GM21576 (cell line): ENCODE measurements at regions not wholly inside any gene's neighbourhood (a gene's known extent, or its start where the extent isn't known, plus 50 kb on each side); places are given as distances from the start of the nearest gene placed in this dataset.
"Not testable (repeated sequence)": the region's sequence is repeated elsewhere in the genome, so short reads cannot be mapped to it uniquely, and the experiment has no call there.

Experiments used
- ATAC-seq: cut with Tn5 transposase; IDR thresholded peaks from one replicate; pipeline ENCODE4 v1.9.1; 2021; ENCODE audit warnings: mild to moderate bottlenecking, moderate library complexity; ENCODE audit not compliant: unreplicated experiment

GRCh38 chr11:112534208-112534607, 273.5 kb upstream of the PLET1 start:
- no peak for ATAC-seq

- no peak for ATAC-seq
These were observed 276.4 kb upstream of the PLET1 start for GRCh38 chr11:112537026-112537425.

GRCh38 chr11:112537846-112538330, 277.2 kb upstream of the PLET1 start:
- ATAC-seq = no peak

GRCh38 chr11:112538534-112539280, 278.0 kb upstream of the PLET1 start:
- no peak for ATAC-seq

DNA sequence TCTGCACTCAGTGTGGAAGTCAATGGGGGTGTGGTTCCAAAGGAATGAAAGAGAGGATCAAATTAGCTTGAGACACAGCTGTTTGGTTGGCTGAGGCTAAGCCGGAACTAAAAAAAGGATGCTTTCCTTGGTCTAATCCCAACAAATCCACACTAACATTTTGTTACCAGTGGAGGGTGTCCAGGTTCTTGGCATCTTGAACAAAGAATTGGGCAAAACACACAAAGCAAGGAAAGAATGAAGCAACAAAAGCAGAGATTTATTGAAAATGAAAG, 278.6 kb upstream of the PLET1 start:
- not testable (repeated sequence) for ATAC-seq

GRCh38 chr11:112539741-112540140, 279.1 kb upstream of the PLET1 start:
- ATAC-seq = no peak

DNA sequence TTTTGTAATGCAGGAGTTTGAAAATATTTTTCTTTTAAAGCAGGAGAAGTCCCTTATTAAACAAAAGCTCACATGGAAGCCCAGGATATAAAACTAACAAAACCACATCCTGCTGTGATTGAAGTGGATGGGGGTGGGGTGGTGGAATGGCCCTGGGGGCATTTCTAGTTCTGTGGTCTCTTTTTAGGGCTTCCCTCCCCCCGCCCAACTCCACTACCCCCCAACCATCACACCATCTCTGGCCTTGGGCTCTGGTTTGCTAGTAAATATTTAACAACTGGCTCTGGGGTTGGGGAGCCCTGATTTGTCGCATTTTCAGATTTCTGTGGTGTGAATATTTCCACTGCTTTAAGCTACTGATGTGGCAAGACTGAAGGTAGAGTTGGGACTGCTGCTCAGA, 279.6 kb upstream of the PLET1 start:
- ATAC-seq = no peak

- ATAC-seq = no peak
These were observed 280.7 kb upstream of the PLET1 start for GRCh38 chr11:112541140-112542046.

DNA sequence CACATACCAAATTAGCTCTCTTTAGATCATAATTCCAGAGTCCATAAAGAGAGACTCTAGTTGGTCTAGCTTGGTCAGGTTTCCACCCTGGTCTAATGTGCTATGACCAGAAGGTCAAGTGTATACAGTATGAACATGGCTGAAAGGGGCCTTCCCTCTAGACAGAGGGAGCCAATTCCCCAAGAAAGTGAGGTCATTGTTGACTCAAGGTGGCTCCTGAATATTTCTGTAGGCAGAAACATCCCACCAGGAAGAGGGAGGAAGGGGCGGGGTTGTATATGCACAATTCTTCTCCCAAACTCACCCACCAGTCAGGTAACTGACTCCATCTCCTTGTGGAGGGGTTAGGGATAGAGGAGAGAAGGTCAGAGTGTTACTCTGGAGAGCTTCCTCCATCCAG, 281.8 kb upstream of the PLET1 start:
- no peak for ATAC-seq

DNA sequence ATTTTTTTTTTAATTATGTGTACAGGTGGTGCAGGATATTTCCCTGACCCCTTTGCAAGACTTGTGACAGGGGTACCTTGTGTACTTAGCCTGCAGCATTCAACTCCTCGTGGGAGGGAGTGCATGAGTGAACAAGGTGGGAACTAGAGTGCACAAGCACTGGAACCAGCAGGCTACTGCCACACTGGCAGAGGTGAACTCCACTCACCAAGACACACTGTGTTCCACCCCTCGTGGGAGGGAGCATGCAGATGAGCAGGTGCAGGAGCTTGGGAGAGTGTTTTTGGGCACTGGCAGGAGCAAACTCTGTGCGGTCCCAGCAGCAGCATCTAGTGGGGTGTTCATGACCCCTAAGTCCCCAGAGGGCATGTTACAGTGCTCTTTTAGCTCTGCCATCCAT, 282.7 kb upstream of the PLET1 start:
- ATAC-seq = no peak

GRCh38 chr11:112548641-112549040, 288.0 kb upstream of the PLET1 start:
- no peak for ATAC-seq

GRCh38 chr11:112553205-112553731, 292.6 kb upstream of the PLET1 start:
- ATAC-seq = no peak

GRCh38 chr11:112554586-112554985, 293.9 kb upstream of the PLET1 start:
- ATAC-seq = no peak

DNA sequence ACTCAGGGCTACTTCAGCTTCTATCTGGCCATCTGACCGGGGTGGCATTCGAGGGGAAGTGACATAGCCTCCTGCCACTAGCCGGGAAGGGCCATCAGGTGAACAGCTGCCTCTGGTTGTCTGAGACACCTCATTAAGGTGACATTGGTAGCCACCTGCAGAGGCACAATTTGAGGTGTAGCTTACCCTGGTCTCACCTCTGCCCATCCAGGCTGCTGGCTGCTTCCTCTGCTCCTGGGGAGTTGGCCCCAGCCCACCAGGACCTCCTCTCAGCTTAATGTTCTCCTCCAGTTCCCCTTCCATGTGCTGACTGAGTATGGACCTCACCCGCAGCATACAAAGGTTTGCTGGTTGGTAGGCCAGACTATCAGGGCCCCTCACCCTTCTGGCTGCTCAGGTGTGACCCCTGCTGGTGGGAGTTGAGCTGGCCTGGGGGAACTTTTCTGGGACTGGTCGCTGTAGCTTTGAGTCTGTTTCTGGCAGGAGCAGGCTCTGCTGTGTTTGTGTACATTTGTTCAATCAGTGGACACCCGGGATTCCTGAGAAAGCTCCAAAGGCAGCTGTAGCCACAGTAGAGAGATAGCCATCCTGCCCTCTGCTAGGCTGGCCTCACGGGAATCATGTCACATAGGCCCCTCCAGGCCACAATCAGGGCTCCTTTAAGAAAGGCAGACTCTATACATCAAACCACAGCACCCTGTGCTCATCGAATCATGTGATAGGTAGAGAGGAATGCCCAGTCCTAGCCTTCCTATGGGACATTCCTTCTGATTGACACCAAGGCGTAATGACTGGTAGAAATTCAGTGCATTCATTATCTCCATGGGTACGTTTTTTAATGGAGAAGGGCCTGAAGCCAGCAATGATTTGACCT, 295.1 kb upstream of the PLET1 start:
- ATAC-seq = no peak

DNA sequence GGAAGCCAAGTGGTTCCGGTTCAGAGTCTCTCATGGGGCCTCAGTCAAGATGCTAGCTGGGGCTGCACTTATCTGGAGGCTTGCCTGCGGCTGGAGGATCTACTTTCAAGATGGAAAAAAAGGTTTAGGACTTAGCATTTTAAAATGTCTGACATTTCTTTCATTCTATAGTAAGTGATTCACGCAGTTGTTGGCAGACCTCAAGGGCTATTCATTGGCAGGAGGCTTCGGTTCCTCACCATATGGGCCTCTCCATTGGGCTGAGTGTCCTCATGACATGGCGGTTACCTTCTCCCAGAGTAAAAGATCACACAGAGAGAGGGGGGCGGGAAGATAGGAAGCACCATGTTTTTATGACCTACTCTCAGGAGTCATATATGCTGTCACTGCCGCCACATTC, 298.0 kb upstream of the PLET1 start:
- ATAC-seq = no peak

DNA sequence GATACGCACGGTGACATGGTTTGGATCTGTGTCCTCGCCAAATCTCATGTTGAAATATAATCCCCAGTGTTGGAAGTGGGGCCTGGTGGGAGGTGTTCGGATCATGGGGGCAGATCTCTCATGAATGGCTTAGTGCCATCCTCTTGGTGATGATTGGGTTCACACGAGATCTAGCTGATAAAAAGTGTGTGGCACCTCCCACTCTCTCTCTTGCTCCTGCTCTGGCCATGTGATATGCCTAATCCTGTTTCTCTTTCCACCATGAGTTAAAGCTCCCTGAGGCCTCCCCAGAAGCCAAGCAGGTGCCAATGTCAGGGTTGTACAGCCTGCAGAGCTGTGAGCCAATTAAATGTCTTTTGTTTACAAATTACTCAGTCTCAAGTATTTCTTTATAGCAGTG, 303.1 kb upstream of the PLET1 start:
- no peak for ATAC-seq

DNA sequence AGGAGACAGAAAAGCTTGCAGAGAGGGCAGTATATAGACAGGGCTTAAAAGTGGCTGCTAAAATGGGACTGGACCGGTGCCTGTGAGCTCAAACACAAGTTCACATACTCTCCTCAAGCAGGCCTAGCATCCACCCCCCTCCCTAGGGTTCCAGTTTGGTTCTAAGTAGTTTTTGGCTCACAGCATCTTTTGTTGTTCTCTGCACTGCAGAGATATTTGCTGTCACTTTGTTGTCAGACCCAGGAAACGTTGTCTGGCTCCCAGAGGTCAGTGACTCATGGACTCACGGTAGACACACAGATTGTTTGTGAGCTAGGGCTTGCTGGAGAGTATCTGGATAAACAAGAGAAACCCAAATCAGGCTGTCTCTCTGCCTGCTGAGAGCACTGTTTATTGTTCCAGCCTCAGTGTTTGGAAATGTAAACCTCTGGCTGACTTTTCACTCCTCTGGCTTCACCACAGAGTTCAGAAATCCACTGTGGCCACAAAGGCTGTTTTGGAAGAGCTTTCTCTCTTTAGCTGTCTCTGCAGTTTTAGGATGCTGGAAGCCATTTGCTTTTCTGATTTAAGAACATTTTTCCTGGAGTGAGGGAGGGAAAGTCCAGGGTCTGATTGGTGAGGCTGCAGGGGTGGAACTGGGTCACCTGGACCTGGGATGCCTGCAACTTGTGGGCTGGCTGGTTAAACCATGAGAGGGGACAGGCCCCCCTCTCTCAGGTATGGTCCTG, 303.7 kb upstream of the PLET1 start:
- no peak for ATAC-seq

DNA sequence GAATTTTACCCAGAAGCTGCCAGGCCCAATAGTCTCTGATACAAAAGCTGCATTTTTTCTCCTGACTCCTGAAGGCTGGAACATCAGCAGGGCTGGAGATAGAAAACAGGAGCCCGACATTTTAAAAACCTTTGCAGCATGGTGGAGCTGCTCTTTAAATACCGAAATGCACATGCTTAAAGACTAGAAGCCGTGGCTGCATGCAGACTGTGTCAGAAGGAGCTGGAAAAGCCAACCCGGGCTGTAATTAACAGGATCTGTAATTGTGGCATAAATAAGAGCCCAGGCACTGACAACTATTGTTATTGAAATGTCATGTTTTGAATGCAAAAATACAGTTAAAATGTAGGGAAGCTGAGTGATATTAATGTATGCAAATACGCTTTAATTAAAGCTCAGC, 304.9 kb upstream of the PLET1 start:
- no peak for ATAC-seq

GRCh38 chr11:112566124-112566523, 305.5 kb upstream of the PLET1 start:
- ATAC-seq = no peak

GRCh38 chr11:112570333-112570732, 309.7 kb upstream of the PLET1 start:
- ATAC-seq = no peak
